Activated CD4-positive, alpha-beta T cell treated with anti-CD3 and anti-CD28 coated beads for 48 hours (primary cell): ENCODE measurements at regions not wholly inside any gene's neighbourhood (a gene's known extent, or its start where the extent isn't known, plus 50 kb on each side); places are given as distances from the start of the nearest gene placed in this dataset.
"Not testable (repeated sequence)": the region's sequence is repeated elsewhere in the genome, so short reads cannot be mapped to it uniquely, and the experiment has no call there.

ENCODE experiments used
- DNase-seq: peaks from one replicate; pipeline ENCODE4 v3.0.0-alpha.2; 2020

- not testable (repeated sequence) for DNase-seq
Measured at GRCh38 chr5:122515210-122515609, 203.2 kb downstream of the SNCAIP start.

DNA sequence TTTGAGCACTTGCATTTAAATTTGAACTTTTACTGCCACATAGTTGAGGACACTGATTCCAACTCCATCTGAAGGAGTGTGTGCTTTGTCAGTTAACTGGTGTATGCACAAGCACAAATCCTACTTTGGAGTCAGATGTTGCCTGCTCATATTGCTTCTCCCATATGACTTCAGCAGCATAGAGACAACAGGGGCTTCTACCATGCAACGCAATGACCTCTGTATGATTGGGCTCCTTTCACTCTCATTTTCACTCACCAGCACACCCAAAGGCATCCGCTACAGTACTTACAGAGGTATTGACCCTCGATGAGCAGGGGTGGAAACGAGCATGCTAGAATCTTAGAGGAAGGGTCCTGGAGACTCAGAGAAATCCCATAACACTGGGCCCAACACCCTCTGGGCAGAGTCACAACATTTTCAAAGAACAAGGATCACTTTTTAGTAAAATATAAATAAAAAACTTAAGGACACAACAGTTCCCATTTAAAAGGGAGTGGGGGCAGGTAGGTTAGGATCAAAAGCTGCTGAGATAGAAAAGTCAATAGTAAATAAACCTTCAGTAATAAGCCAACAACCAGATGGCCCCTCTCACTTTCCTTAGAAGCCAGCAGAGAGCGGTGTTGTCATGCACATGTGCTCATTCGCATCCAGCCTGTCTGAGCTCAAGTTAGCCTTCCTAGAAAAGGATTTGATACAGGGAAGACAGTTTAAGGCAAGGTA is 203.8 kb downstream of the SNCAIP start:
- DNase-seq, result peak; percentile 2

DNA sequence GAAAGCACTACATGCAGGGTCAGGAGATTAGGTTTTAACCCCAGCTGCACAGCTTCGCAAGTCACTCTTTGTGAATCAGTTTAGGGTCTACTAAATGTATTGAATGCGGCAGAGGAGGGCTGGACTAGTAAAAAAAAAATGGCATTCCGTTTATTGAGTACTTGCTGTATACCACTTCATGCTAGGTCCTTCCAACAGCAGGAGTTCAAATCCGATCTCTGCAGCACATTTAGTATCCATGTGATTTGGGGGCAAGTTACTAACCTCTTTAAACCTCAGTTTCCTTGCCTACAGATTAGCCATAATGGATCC is 204.4 kb downstream of the SNCAIP start:
- no peak for DNase-seq

DNA sequence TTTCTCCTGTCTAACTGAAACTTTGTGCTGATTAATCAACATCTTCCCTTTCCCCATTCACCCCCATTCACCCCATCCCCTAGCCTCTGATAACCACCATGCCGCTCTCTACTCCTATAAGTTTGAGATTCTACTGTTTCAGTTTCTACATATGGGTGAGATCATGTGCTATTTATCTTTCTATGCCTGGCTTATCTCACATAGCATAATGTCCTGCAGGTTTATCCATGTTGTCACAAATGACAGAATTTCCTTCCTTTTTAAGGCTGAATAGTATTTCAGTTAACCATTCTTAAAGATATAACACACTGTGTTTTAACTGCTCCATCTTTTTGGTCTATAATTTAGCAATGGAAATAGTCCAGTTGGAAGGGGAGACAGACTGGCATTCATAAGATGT is 205.1 kb downstream of the SNCAIP start:
- DNase-seq, result no peak

GRCh38 chr5:122523776-122524175 is 211.7 kb downstream of the SNCAIP start:
- DNase-seq, result no peak

- DNase-seq, result no peak
Measured at GRCh38 chr5:122527547-122527946, 215.5 kb downstream of the SNCAIP start.

GRCh38 chr5:122532035-122532434 is 220.0 kb downstream of the SNCAIP start:
- no peak for DNase-seq

GRCh38 chr5:122533825-122534224 is 221.8 kb downstream of the SNCAIP start:
- DNase-seq, result no peak

GRCh38 chr5:122534829-122535228 is 222.8 kb downstream of the SNCAIP start:
- DNase-seq, result no peak

- no peak for DNase-seq
Measured at GRCh38 chr5:122541388-122541787, 229.4 kb downstream of the SNCAIP start.

GRCh38 chr5:122545986-122546385 is 228.9 kb upstream of the SNX2 start:
- no peak for DNase-seq

- no peak for DNase-seq
Measured at GRCh38 chr5:122547219-122547618, 227.7 kb upstream of the SNX2 start.

GRCh38 chr5:122547669-122548068 is 227.2 kb upstream of the SNX2 start:
- no peak for DNase-seq

GRCh38 chr5:122559676-122560075 is 215.2 kb upstream of the SNX2 start:
- DNase-seq, result no peak

- no peak for DNase-seq
Measured at GRCh38 chr5:122561209-122561608, 213.7 kb upstream of the SNX2 start.

- DNase-seq, result no peak
Measured at GRCh38 chr5:122565331-122565730, 209.5 kb upstream of the SNX2 start.

DNA sequence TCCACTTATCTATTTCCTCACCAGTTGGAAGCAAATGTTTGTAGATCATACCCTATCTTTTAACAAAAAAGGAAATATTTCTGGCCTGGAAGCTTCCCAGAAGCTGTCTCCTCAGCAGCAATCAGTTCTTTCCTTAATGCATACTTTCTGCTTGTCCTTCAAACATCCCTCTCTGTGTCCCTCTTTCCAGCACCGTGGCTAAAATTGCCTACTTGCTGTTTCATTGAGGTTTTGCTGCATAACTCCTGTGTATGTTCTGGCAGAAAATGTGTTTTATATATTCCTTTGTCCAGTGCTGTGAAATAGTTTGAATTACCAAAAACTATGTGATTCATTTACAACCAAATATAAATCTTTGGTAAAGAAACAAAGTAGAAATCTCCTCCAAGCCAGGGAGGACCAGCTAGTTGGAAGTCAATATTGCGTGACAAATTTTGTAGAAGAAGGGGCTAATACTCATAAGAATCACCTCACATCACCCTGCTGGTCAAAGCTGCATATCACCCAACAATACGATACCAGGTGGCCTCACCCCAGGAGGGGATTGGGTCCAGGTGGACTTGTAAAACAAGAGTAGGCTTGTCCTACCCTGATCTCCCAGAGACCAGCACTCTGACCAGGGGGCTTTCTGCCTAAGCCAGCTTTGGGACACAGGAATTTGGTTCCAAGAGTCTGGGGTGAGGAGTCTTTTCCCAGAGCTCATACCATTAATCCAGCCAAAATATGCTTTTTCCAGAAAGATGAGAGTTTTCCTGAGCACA is 198.4 kb upstream of the SNX2 start:
- DNase-seq, result no peak

DNA sequence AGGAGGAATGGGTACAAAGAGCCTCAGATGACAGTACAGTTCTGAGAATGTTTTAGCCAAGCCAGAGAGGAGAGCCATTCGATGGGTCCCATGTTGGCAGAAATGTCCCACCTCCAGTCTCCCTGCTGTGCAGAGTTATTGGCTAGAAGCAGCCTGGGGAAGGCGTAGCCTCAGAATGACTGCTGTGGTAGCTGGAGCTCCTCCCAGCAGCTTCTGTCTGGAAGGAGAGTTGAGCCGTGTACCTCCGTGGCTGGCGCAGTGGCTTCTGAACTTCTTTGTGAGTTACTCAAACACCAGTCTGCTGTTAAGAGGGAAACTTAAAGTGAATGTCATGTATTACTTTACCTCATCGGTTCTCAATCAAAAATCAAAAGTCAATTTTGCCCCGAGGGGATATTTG is 193.3 kb upstream of the SNX2 start:
- no peak for DNase-seq

GRCh38 chr5:122584411-122585300 is 190.2 kb upstream of the SNX2 start:
- DNase-seq, result no peak

GRCh38 chr5:122585371-122585770 is 189.5 kb upstream of the SNX2 start:
- DNase-seq, result no peak

- no peak for DNase-seq
Measured at GRCh38 chr5:122586351-122586750, 188.5 kb upstream of the SNX2 start.

DNA sequence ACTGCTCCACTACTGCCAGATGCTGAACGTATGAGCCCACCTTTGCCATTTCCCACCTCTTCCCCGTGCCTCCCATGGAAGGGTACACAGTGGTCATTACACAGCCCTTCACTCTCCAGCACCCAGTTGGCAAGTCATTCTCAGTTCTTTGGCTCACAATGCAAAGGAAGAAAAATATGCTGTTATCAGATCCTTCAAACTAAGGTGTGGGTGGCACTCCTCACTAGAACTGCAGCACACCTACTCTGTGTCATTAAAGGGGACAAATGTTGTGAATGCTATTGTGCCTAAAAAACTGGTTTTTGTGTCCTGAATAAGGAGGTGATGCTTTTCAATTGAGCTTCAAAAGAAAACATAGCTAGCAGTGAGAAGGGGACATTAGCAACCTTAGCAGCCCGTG is 183.1 kb upstream of the SNX2 start:
- DNase-seq, result no peak

DNA sequence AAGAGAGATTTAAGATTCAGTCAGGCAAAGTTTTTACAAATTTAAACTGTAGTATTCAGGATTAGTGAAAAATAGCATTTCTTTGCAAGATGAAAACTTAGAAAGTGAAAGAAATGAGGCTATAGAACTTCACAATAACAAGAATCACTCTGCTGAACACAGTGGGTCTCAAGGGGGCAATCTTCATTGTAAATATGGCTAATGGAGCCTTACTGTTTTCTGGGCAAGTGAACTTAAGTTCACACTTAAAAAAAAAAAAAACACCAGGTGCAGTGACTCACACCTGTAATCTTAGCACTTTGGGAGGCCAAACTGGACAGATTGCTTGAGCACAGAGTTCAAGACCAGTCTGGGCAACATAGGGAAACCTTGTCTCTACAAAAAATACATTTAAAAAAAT is 175.9 kb upstream of the SNX2 start:
- DNase-seq, result no peak

DNA sequence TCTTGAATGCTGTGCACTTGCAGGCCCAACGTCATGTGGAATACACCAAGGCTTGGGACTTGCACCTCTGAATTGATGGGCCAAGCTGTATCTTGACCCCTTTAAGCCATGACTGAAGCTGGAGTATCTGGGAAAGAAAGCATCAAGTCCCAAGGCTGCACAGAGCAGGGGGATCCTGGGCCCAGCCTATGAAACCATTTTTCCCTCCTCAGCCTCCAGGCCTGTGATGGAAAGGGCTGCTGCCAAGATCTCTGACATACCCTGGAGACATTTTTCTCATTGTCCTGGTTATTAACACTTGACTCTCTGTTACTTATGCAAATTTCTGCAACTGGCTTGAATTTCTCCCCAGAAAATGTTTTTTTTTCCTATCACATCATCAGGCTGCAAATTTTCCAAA is 174.0 kb upstream of the SNX2 start:
- no peak for DNase-seq
